ENCODE measurements at regions not wholly inside any gene's neighbourhood (a gene's known extent, or its start where the extent isn't known, plus 50 kb on each side); places are given as distances from the start of the nearest gene placed in this dataset.
"Not testable (repeated sequence)": the region's sequence is repeated elsewhere in the genome, so short reads cannot be mapped to it uniquely, and the experiment has no call there.

- DNase-seq = no peak
These were observed 141.4 kb downstream of the FAM124B start for GRCh38 chr2:224260372-224261020.

DNA sequence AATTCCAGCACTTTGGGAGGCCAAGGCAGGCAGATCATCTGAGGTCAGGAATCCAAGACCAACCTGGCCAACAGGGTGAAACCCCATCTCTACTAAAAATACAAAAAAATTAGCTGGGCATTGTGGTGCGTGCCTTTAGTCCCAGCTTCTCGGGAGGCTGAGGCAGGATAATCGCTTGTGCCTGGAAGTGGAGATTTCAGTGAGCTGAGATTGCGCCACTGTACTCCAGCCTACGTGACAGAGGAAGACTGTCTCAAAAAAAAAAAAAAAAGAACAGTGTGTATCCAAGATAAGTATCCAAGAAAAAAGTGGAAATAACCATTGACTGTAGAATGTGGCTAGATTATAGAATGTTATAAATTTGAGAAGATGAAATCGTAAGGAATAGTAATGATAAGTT lies 142.1 kb downstream of the FAM124B start:
- no peak for DNase-seq

- no peak for DNase-seq
These were observed 143.8 kb downstream of the FAM124B start for GRCh38 chr2:224258059-224258458.

GRCh38 chr2:224257156-224257555 lies 144.8 kb downstream of the FAM124B start:
- no peak for DNase-seq

- DNase-seq = no peak
These were observed 148.4 kb downstream of the FAM124B start for GRCh38 chr2:224253464-224253863.

DNA sequence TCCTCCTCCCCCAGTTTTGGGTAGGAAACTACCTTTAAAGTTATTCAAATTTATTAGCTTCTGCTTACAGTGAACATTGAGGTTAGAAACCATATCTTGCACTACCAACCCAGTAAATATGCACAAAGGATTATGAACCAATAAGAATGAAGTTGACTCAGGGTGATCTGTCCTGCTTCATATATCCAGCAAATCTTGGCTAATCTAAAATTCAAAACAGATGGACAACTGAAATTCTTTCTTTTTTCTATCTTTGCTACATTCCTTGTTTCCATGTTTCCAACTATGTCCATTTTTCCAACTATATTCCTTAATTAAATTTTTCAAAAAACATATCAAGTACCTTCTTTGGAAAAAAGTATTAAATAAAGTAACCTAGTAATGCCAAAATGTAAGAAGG lies 149.3 kb downstream of the FAM124B start:
- no peak for DNase-seq

DNA sequence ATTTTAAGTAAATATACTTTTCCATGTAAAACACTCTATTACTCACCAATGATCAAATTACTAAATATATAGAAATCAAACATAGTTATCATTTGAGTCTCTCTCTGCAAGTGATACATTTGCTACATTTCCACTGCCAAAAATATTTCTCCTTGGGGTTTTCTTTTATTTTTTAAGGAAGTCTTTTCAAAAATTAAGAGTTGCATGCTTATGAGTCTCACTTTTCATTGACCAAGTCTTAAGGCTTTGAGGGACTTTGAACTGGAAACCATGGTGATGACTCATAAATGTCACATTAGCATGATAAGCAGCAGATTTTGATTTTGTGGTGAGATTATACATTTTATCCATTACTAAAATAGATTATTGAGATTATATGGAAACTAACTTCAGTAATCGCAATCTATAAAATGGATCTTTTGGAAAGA lies 152.9 kb downstream of the FAM124B start:
- no peak for DNase-seq

- DNase-seq = no peak
These were observed 159.3 kb downstream of the FAM124B start for GRCh38 chr2:224242561-224242960.

GRCh38 chr2:224241812-224242211 lies 160.1 kb downstream of the FAM124B start:
- DNase-seq = no peak

DNA sequence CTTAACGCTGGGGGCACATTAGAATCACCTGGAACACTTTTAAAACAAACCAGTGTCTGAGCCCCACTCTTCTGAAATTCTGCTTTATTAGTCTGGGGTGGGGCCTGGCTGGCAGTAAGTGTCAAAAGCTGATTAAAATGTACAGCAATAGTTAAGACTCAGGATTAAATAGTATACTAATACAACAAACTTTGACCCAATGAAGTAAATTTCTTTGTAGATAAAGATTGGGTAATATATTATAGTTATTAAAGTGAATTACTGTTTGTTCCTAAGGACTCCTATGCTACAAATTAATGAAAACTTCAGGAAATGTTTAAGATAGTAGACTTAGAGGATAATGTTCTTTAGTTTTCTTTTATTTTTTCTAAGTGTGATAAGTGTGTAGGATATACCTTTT lies 160.9 kb downstream of the FAM124B start:
- no peak for DNase-seq

- no peak for DNase-seq
These were observed 177.9 kb downstream of the FAM124B start for GRCh38 chr2:224223851-224224555.

DNA sequence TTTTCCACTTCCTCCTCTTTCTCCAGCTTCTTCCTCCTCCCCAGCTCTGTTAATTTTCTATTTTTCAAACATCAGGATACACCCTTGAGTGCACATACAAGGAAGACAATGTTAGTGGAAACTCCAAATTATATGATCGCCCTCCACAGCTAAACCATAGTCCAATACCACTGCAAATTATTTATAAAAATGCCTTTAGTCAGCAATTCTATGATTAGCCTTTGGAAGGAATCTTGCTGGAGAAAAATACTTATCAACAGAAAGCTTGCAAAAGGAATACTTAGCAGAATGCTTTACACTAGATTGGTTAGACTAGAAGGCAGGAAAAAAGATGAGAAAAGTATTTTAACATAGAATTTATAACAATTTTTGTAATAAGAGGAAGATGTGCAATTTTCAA lies 178.9 kb downstream of the FAM124B start:
- no peak for DNase-seq

- no peak for DNase-seq
These were observed 179.6 kb downstream of the FAM124B start for GRCh38 chr2:224222291-224222690.

- DNase-seq = no peak
These were observed 180.4 kb downstream of the FAM124B start for GRCh38 chr2:224221455-224221913.

DNA sequence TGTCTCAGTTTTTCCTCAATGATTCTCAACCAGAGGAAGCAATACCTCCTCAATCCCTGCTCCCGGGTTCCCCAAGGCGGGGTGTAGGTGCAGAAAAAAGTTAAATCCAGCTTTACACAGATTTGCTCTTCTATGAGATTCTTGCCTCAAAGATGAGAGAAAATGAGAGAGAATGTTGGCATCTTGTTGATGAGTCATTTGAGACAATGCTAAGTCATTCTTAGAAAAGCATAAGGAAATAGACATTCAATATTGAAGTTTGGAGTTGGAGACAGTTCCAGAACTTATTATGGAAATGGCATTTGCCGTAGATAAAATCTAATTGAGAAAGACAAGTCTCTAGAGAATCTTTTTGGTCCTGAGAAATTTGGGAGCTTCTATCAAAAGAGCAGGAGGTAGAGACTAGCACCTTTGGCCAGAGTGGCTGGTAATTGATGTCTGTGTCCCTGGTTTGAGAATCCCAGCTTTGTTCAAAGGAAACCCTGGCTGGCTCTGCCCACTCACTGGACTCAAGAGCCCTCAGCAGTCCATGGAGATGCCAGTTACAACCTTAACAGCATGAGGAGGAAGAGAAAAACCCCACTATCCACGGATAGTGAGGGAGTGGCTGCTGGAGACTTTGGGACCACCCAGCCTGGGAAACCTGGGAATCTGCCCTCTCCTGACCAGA lies 181.2 kb downstream of the FAM124B start:
- DNase-seq = no peak

DNA sequence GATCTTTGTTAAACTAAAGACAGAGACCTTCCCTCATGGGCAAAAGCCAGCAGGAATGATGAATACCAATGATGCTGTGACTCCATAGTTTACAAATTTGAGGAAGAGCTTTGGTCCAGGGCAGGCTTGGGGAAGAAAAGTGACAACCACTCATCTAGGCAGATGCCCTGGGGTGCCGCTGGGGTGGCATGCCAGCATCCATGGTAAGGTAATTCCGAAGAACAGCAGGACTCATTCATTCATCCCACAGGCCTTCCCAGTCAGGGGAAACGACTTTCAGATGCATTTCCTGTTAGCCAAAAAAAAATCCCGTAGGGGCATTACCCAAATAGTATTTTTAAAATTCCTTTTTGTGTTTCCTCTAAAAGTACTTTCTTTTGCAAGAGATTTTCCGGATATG lies 180.7 kb upstream of the SERPINE2 start:
- DNase-seq = no peak

- no peak for DNase-seq
These were observed 178.9 kb upstream of the SERPINE2 start for GRCh38 chr2:224217962-224218347.

DNA sequence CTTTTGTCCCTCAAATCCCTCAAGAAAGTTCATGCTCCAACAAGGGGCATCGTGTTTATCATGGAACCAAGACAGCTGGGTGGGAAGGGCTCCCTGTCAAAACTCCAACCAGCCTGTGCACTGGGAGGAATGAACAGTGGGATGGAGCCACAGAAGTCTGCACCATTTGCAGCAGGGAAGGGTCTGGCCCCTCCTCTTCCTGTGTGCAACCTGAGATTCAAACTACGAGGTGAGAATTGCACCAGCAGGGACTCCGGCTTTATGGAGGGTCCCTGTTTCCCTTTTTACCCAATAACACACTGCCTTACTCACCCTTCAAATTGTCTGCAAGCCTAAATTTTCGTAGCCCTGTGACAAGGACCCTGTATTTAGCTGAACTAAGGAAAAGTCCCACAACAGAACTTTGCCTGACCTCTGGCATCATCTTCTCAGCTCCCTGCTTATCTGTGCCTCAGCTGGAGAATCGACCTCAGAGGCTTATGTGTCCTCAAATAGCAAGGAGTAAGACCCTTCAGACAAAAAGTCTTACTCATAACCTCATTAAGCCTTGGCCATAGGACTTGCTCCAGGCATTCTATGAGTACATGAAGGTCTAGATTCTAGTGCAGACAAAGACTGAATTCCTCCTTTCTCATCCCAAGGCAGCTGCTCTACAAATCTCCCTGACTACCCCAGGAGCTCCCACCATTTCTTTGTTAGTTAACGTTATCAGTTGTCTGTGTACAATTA lies 178.3 kb upstream of the SERPINE2 start:
- DNase-seq = no peak

- not testable (repeated sequence) for DNase-seq
These were observed 176.5 kb upstream of the SERPINE2 start for GRCh38 chr2:224215611-224216010.

- DNase-seq = no peak
These were observed 174.3 kb upstream of the SERPINE2 start for GRCh38 chr2:224213396-224213795.

DNA sequence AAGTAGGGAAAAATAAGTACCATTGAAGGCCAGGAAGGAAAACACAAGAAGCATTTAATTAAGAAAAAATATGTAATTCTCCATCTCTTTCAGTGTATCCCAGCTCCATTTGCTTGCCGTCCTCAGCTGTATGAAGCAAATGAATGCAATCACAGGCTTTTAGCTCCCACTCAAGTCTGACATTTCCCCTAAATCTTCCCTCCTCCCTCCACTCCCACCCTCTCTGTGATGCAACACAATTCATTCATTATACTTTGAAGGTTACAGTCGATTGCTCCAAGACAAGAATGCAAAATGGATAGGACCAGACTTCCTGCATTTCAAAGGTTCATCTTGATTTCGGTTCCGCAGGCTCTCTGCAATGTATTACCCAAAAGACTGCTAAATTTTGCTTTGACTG lies 172.7 kb upstream of the SERPINE2 start:
- DNase-seq = no peak

DNA sequence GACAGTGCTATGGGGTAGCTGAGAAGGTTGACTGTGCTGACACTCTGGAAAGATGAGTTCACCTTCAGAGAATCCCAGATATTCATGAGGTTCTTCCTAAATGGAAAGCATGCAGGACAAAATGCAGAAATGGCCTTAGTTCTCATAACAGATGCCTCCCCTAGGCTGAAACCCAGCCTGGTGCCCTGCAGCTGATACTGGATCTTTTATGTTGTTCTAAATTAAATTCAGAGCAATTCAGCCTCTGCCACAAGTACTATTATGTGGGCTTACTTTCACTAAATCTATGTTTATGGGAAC lies 172.0 kb upstream of the SERPINE2 start:
- no peak for DNase-seq

DNA sequence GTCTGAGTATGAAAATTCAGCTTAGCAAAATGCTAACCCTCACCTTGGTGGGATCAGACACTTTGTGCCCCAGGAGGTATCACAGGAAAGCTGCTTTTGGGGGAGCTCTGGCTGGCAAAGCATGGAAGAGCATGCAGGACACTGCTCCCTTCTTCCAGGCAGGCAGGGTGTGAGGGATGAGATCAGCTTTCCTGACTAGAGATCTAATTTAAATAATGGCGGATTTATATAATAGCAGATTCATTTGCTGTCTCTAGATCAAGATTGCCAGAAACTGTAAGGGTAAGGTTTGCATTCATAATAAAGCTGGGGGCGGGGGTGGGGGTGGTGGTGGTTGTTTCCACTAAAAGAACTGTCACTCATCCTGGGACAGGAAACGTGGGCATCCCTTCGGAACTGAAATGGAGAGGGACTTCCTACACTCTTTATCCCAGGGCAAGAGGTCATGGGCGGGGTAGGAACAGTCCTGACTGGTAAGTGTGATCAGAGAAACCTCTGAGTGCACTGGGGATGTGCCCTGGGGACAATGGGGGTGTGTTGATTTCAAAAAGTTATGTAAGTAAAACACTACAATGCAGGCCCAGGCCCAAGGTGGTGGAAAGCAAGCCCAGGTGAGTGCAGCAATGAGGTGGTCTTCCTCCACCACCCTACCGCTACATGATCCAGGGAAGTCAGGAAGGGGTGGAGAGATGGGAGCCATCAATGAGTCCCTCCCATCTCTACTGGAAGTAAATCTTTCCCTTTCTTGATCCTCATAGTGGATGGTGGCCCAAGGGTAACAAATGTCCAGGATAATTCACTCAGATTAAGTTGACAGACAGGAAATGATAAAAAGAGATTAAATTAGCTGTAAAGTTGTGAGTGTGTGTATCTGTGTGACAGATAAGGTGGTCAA lies 171.4 kb upstream of the SERPINE2 start:
- DNase-seq = no peak

Measured in AML-193 (cell line).